Astrocyte (in vitro differentiated cells and primary cell): ENCODE measurements at regions not wholly inside any gene's neighbourhood (a gene's known extent, or its start where the extent isn't known, plus 50 kb on each side); places are given as distances from the start of the nearest gene placed in this dataset.

Experiments
- EZH2 ChIP-seq: IDR thresholded peaks from 2 replicates; pipeline ENCODE4 v1.6.1; 2012; ENCODE audit warnings: mild to moderate bottlenecking, low read length, inconsistent platforms; ENCODE audit not compliant: insufficient read depth
- TF ChIP-seq, protein P1 (sequence below): IDR thresholded peaks from 2 replicates; pipeline ENCODE4 v1.5.1; 2011; ENCODE audit warnings: low read depth, mild to moderate bottlenecking, inconsistent platforms, low read length, moderate library complexity; ENCODE audit not compliant: insufficient read depth

DNA sequence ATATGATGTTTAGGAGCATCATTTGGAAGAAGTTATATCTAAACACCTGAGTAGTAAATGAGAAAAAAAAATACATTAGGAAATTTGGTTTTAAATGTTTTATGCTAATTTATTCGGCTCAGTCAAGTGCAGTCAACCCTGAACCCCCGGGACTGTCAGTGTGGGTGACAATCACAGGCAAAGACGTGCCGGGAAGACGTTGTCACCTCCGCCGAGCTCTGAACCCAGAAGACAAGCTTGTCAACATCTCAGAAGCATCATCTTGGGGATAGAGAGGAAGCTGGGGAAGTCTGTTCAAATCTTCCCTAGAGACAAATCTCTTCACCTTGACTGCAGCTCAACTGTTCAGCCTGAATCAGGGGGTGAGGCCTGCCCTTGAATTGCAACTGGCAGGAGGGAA, 159.7 kb downstream of the RBFOX3 start:
- TF ChIP-seq, protein P1, sequence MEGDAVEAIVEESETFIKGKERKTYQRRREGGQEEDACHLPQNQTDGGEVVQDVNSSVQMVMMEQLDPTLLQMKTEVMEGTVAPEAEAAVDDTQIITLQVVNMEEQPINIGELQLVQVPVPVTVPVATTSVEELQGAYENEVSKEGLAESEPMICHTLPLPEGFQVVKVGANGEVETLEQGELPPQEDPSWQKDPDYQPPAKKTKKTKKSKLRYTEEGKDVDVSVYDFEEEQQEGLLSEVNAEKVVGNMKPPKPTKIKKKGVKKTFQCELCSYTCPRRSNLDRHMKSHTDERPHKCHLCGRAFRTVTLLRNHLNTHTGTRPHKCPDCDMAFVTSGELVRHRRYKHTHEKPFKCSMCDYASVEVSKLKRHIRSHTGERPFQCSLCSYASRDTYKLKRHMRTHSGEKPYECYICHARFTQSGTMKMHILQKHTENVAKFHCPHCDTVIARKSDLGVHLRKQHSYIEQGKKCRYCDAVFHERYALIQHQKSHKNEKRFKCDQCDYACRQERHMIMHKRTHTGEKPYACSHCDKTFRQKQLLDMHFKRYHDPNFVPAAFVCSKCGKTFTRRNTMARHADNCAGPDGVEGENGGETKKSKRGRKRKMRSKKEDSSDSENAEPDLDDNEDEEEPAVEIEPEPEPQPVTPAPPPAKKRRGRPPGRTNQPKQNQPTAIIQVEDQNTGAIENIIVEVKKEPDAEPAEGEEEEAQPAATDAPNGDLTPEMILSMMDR, result no peak
- no peak for TF ChIP-seq EZH2
